GM12874 (cell line): ENCODE measurements at regions not wholly inside any gene's neighbourhood (a gene's known extent, or its start where the extent isn't known, plus 50 kb on each side); places are given as distances from the start of the nearest gene placed in this dataset.

ENCODE experiments used
- CTCF ChIP-seq: IDR thresholded peaks from 2 replicates; pipeline ENCODE4 v1.5.1; 2011; ENCODE audit warnings: low read depth, mild to moderate bottlenecking, control low read depth, low read length, moderate library complexity; ENCODE audit not compliant: insufficient read depth

GRCh38 chr21:25342816-25343215, 264.5 kb downstream of the MRPL39 start:
- TF ChIP-seq CTCF: no peak

- TF ChIP-seq CTCF: no peak
Observed at GRCh38 chr21:25341981-25342380, 265.3 kb downstream of the MRPL39 start.

GRCh38 chr21:25338415-25338814, 268.9 kb downstream of the MRPL39 start:
- TF ChIP-seq CTCF: no peak

- no peak for TF ChIP-seq CTCF
Observed at GRCh38 chr21:25334046-25334730, 273.1 kb downstream of the MRPL39 start.

GRCh38 chr21:25331286-25331685, 276.0 kb downstream of the MRPL39 start:
- TF ChIP-seq CTCF: no peak

GRCh38 chr21:25330266-25330665, 277.0 kb downstream of the MRPL39 start:
- TF ChIP-seq CTCF: no peak

GRCh38 chr21:25329227-25329825, 278.0 kb downstream of the MRPL39 start:
- TF ChIP-seq CTCF: no peak
